Kidney epithelial cell (primary cell): ENCODE measurements at regions not wholly inside any gene's neighbourhood (a gene's known extent, or its start where the extent isn't known, plus 50 kb on each side); places are given as distances from the start of the nearest gene placed in this dataset.

Experiments
- DNase-seq: peaks from one replicate; pipeline ENCODE4 v3.0.0-alpha.2; 2010; ENCODE audit warnings: low read depth
- H3K27me3 ChIP-seq: 2 replicates; pipeline ENCODE4 v1.6.0; 2011; ENCODE audit warnings: low read length; ENCODE audit not compliant: control insufficient read depth, insufficient read depth
- H3K36me3 ChIP-seq: 2 replicates; pipeline ENCODE4 v1.5.1; 2011; ENCODE audit warnings: low read length; ENCODE audit not compliant: control insufficient read depth, insufficient read depth
- H3K4me3 ChIP-seq: 2 replicates; pipeline ENCODE4 v1.5.1; 2011; ENCODE audit warnings: low read depth, mild to moderate bottlenecking, control low read depth, low read length
- TF ChIP-seq, protein P1 (sequence below): IDR thresholded peaks from 2 replicates; pipeline ENCODE4 v1.5.1; 2011; ENCODE audit warnings: mild to moderate bottlenecking, moderate library complexity, low read length, control low read depth, inconsistent platforms; ENCODE audit not compliant: insufficient read depth, poor library complexity, severe bottlenecking

DNA sequence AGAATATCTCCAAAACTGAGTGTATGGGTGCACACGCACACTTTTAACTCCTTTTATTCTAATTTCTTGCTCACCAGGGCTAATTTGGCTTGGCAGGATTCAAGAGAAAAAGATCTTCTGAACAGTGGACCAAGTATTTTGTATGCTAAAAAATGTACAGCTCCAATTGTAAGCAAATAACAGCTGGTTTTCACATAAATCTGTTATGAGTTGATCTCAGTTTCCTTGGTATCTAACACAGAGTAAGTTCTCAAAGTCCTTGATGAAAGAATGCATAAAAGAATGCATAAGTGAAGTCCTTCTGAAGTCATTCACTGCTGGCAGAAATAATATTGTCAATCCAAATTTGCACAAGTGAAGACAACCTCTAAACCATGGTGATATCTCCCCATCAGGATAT is 213.0 kb downstream of the OMA1 start:
- H3K4me3 ChIP-seq = no peak overlapping the region
- DNase-seq = no peak
- no peaks in the 10 kb centered on the region for H3K36me3 ChIP-seq
- TF ChIP-seq, protein P1, sequence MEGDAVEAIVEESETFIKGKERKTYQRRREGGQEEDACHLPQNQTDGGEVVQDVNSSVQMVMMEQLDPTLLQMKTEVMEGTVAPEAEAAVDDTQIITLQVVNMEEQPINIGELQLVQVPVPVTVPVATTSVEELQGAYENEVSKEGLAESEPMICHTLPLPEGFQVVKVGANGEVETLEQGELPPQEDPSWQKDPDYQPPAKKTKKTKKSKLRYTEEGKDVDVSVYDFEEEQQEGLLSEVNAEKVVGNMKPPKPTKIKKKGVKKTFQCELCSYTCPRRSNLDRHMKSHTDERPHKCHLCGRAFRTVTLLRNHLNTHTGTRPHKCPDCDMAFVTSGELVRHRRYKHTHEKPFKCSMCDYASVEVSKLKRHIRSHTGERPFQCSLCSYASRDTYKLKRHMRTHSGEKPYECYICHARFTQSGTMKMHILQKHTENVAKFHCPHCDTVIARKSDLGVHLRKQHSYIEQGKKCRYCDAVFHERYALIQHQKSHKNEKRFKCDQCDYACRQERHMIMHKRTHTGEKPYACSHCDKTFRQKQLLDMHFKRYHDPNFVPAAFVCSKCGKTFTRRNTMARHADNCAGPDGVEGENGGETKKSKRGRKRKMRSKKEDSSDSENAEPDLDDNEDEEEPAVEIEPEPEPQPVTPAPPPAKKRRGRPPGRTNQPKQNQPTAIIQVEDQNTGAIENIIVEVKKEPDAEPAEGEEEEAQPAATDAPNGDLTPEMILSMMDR = no peak
- H3K27me3 ChIP-seq = no peaks in the 10 kb centered on the region

DNA sequence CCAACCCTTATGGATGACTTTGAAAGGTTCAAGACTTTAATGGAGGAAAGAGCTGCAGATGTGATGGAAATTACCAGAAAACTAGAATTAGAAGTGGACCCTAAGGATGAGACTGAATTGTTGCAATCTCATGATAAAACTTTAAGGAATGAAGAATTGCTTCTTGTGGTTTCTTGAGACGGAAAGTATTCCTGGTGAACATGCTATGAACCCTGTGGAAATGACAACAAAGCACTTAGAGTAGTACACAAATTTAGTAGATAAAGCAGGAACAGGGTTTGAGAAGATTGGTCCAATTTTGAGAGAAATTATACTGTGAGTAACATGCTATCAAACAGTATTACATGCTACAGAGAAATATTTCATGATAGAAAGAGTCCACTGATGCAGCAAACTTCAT is 215.4 kb downstream of the OMA1 start:
- TF ChIP-seq, protein P1 = no peak
- DNase-seq = no peak

DNA sequence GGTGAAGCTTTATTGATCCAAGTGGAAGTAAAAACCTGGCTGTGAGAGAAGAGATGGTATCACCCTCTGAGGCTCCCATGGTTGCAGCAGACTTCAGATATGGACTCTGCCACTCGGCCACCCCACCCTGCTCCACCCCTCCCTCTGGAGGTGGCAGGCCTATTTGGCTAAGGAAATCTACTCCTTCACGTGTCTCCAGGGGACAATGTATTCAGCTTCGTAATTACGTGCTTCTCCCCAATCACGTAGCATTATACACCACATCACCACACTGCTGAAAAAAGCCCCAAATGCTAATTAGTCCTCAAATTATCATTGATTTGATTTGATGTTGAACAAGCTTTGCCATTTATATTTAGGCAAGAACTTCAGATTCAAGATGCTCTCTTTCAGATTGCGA is 220.7 kb downstream of the OMA1 start:
- TF ChIP-seq, protein P1 = no peak
- no peaks in the 10 kb centered on the region for H3K36me3 ChIP-seq
- no peak for DNase-seq
- no peaks in the 10 kb centered on the region for H3K27me3 ChIP-seq
- no peak overlapping the region for H3K4me3 ChIP-seq

More for the DNA sequence above, 215.4 kb downstream of the OMA1 start:
- no peaks in the 10 kb centered on the region for H3K27me3 ChIP-seq
- H3K4me3 ChIP-seq = no peak overlapping the region
- H3K36me3 ChIP-seq = no peaks in the 10 kb centered on the region

DNA sequence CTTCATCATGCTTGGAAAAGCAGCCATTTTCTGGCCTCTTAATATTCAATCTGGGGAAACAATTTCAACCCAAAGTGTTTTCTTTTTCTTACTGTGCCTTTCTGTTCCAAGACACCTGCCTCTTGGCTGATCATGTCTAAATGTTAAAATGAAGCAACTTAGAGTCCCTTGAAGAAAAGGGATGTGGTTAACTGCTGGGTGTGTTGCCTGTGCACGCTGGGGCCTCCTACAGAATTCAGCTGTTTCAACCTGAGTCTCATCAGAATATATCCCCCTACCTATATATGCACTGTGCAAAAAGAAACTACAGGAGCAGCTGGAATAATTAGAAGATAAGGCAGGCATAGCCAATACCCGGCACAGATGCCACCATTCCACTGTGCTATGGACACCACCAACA is 222.0 kb downstream of the OMA1 start:
- no peak for DNase-seq
- no peaks in the 10 kb centered on the region for H3K36me3 ChIP-seq
- TF ChIP-seq, protein P1 = no peak
- no peak overlapping the region for H3K4me3 ChIP-seq
- no peaks in the 10 kb centered on the region for H3K27me3 ChIP-seq

DNA sequence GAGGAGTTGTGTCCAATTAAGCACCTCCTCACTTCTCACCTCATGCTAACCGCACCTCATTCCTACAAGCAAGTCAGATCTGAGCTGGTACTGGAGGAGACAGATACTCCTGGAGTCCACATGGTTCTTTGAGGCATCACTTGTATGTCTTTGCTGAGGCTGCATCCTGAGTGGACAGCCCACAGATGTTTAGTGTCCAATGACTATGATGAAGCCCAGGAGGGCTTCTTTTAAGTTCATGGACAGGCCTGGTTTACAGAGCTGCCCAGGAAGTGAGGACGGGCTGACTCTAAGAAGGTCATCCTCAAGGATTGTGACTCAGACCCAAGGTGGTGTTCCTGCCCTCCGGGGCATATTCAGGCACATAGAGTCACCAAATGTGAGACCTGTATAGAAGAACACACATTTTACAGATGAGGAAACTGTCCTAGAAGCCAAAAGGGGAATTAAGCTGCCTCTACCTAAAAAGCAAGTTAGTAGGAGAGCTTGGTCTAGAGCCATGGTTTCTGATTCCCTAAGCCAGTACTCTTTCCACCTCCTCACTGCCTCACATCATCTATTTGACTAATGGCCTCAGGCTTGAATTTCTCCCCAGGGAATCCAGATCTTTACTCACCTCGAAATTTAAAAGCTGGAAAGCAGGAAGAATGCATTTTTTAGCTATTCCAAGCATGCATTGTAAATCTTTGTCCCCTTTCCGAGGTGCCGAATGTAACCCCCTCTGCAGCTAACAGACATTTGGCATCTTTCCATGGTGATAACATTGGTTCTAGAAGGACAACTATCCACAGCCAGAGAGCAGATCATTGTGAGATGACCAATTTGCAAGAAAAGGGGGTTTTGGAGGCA is 228.1 kb downstream of the OMA1 start:
- TF ChIP-seq, protein P1 = no peak
- no peaks in the 10 kb centered on the region for H3K27me3 ChIP-seq
- no peak overlapping the region for H3K4me3 ChIP-seq
- no peak for DNase-seq
- H3K36me3 ChIP-seq = no peaks in the 10 kb centered on the region

DNA sequence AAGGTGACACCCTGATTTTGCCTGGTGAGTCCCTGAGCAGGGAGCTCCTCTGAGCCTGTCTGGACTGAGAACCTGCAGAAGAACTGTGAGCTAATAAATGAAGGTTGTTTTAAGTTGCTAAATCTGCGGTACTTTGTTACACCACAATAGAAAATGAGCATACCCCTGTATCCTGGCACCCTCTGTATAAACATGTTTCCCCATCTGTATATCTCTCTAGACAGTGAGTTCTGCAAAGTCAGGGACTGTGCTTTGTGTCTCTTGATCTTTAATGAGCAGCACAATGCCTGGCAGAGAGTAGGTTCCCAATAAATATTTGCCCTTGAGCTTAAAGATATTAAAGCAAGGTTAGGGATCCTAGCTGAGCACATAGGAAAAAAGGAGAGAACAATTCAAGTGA is 228.8 kb downstream of the OMA1 start:
- H3K4me3 ChIP-seq = no peak overlapping the region
- no peak for DNase-seq
- H3K36me3 ChIP-seq = no peaks in the 10 kb centered on the region
- no peaks in the 10 kb centered on the region for H3K27me3 ChIP-seq
- TF ChIP-seq, protein P1 = no peak
